ENCODE measurements at regions not wholly inside any gene's neighbourhood (a gene's known extent, or its start where the extent isn't known, plus 50 kb on each side); places are given as distances from the start of the nearest gene placed in this dataset.

DNA sequence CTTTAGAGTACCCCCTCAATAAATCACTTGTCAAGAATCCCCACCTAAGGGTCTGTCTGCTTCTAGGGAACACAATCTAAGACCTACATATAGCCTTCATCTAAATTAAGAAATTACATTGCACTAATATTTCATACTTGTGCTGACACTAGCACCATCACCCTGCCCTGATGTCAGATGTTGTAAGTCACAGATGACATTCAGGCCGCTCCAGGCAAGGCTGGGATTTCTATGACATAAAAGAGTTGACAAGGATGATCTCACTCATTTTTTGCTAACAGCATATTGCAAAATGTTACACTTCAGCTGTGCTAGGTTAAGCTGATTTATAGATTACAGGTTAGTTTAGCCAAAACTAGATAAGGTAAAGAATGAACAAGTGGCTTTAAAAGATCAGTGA lies 372.5 kb upstream of the GRIA1 start:
- Histone ChIP-seq H3K27ac (replicated peaks in 1 of 4) (no peak overlapping the region), H3K27me3 (peaks cover 0 to 4% (median 0%) of the 10 kb centered on the region in 4 donors), H3K4me3 (no peak overlapping the region), H3K4me1 (no peaks in the 10 kb centered on the region), H3K36me3 (no peaks in the 10 kb centered on the region), H3K9me3 (no peaks in the 10 kb centered on the region)
- TF ChIP-seq POLR2A (IDR thresholded peaks at IDR 0.05; ENCODE audit: low read depth) (no peak), POLR2AphosphoS5 (IDR thresholded peaks at IDR 0.05) (no peak), EP300 (IDR thresholded peaks at IDR 0.05) (no peak)
- TF ChIP-seq, protein P1, sequence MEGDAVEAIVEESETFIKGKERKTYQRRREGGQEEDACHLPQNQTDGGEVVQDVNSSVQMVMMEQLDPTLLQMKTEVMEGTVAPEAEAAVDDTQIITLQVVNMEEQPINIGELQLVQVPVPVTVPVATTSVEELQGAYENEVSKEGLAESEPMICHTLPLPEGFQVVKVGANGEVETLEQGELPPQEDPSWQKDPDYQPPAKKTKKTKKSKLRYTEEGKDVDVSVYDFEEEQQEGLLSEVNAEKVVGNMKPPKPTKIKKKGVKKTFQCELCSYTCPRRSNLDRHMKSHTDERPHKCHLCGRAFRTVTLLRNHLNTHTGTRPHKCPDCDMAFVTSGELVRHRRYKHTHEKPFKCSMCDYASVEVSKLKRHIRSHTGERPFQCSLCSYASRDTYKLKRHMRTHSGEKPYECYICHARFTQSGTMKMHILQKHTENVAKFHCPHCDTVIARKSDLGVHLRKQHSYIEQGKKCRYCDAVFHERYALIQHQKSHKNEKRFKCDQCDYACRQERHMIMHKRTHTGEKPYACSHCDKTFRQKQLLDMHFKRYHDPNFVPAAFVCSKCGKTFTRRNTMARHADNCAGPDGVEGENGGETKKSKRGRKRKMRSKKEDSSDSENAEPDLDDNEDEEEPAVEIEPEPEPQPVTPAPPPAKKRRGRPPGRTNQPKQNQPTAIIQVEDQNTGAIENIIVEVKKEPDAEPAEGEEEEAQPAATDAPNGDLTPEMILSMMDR (IDR thresholded peaks at IDR 0.05), result no peak
- DNase-seq (ENCODE audit: extremely low spot score), result no peak
- 56% methylated on average over 1 of the region's 1 CpG for WGBS
- intact Hi-C loops (cut with DNase I), result no loop called here

GRCh38 chr5:153122403-153122802 lies 368.1 kb upstream of the GRIA1 start:
- intact Hi-C loops (cut with DNase I), result no loop called here
- DNase-seq (ENCODE audit: extremely low spot score), result no peak
- no peaks in the 10 kb centered on the region for H3K36me3 ChIP-seq
- TF ChIP-seq, protein P1 (IDR thresholded peaks at IDR 0.05), result no peak
- no peak for TF ChIP-seq POLR2AphosphoS5 (IDR thresholded peaks at IDR 0.05)
- TF ChIP-seq POLR2A (IDR thresholded peaks at IDR 0.05; ENCODE audit: low read depth), result no peak
- TF ChIP-seq EP300 (IDR thresholded peaks at IDR 0.05), result no peak
- no peak overlapping the region for H3K4me3 ChIP-seq
- no peak overlapping the region for H3K27ac ChIP-seq (replicated peaks in 1 of 4)
- WGBS, result 19% methylated on average over 2 of the region's 2 CpGs
- no peaks in the 10 kb centered on the region for H3K4me1 ChIP-seq
- peaks cover 0 to 4% (median 0%) of the 10 kb centered on the region in 4 donors for H3K27me3 ChIP-seq
- no peaks in the 10 kb centered on the region for H3K9me3 ChIP-seq

- Histone ChIP-seq H3K27me3 (no peaks in the 10 kb centered on the region), H3K4me3 (no peak overlapping the region), H3K27ac (replicated peaks in 1 of 4) (no peak overlapping the region), H3K9me3 (no peaks in the 10 kb centered on the region), H3K4me1 (no peaks in the 10 kb centered on the region), H3K36me3 (no peaks in the 10 kb centered on the region)
- intact Hi-C loops (cut with DNase I), result no loop called here
- no peak for DNase-seq (ENCODE audit: extremely low spot score)
- TF ChIP-seq POLR2AphosphoS5 (IDR thresholded peaks at IDR 0.05) (no peak), EP300 (IDR thresholded peaks at IDR 0.05) (no peak), POLR2A (IDR thresholded peaks at IDR 0.05; ENCODE audit: low read depth) (no peak)
- TF ChIP-seq, protein P1 (IDR thresholded peaks at IDR 0.05), result no peak
- WGBS, result 93% methylated on average over 1 of the region's 1 CpG
Observed at GRCh38 chr5:153130296-153130695, 360.2 kb upstream of the GRIA1 start.

- no peak overlapping the region for H3K27ac ChIP-seq (replicated peaks in 1 of 4)
- intact Hi-C loops (cut with DNase I), result no loop called here
- TF ChIP-seq POLR2A (IDR thresholded peaks at IDR 0.05; ENCODE audit: low read depth), result no peak
- no peak for TF ChIP-seq POLR2AphosphoS5 (IDR thresholded peaks at IDR 0.05)
- TF ChIP-seq, protein P1 (IDR thresholded peaks at IDR 0.05), result no peak
- no peak for TF ChIP-seq EP300 (IDR thresholded peaks at IDR 0.05)
- H3K4me1 ChIP-seq, result no peaks in the 10 kb centered on the region
- H3K27me3 ChIP-seq, result no peaks in the 10 kb centered on the region
- H3K36me3 ChIP-seq, result no peaks in the 10 kb centered on the region
- H3K9me3 ChIP-seq, result no peaks in the 10 kb centered on the region
- DNase-seq (ENCODE audit: extremely low spot score), result no peak
- H3K4me3 ChIP-seq, result no peak overlapping the region
- 62% methylated on average over 4 of the region's 4 CpGs for WGBS
Observed at GRCh38 chr5:153135411-153135810, 355.1 kb upstream of the GRIA1 start.

GRCh38 chr5:153136910-153137614 lies 353.4 kb upstream of the GRIA1 start:
- no peaks in the 10 kb centered on the region for H3K27me3 ChIP-seq
- no peak for DNase-seq (ENCODE audit: extremely low spot score)
- H3K4me3 ChIP-seq, result no peak overlapping the region
- TF ChIP-seq POLR2AphosphoS5 (IDR thresholded peaks at IDR 0.05) (no peak), POLR2A (IDR thresholded peaks at IDR 0.05; ENCODE audit: low read depth) (no peak), EP300 (IDR thresholded peaks at IDR 0.05) (no peak)
- TF ChIP-seq, protein P1 (IDR thresholded peaks at IDR 0.05), result no peak
- WGBS, result 72% methylated on average over 6 of the region's 6 CpGs
- no peaks in the 10 kb centered on the region for H3K36me3 ChIP-seq
- no peaks in the 10 kb centered on the region for H3K9me3 ChIP-seq
- H3K27ac ChIP-seq (replicated peaks in 1 of 4), result no peak overlapping the region
- no peaks in the 10 kb centered on the region for H3K4me1 ChIP-seq
- intact Hi-C loops (cut with DNase I), result no loop called here
